CD1c-positive myeloid dendritic cell (primary cell): ENCODE measurements at regions not wholly inside any gene's neighbourhood (a gene's known extent, or its start where the extent isn't known, plus 50 kb on each side); places are given as distances from the start of the nearest gene placed in this dataset.

Source experiments
- DNase-seq: peaks from one replicate; pipeline ENCODE4 v3.0.0-alpha.2; 2016; ENCODE audit errors: extremely low spot score

DNA sequence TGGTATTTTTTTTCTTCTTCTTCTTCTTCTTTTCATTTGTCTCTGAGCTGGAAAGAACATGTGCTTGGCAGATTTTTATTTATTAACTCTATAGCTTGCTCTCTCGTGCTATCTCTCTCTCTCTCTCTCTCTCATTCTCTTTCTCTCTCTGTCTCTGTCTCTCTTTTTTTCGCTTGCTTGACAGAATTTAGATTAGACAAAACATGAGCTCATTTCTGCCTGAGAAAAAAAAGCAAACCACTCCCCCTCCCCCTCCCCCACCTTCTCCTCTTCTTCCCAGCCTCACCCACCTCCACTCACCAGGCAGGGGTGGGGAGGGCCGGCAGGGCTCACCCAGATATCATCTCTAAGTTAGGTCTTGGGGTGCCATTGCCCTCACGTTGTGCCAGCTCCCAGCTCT lies 81.5 kb downstream of the PJA1 start:
- DNase-seq, result no peak

DNA sequence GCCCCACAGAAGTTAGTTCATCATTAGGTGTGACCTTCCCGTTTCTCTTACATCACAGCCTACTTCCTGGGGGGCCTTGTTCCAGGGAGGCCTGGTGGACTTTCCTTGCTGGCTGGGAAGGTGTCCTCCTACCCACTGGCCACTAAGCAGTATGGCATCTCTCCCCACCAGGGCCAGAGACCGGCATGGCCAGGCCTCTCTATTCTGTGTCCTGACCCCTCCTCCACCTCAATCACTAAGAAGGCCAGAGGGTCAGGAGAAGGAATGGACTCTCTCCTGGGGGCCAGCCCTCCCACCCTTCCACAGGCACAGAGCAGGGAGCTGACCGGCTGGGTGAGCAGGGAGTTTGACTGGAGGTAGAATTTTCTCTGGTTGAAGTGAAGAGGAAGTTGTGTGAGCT lies 81.9 kb downstream of the PJA1 start:
- DNase-seq, result no peak

DNA sequence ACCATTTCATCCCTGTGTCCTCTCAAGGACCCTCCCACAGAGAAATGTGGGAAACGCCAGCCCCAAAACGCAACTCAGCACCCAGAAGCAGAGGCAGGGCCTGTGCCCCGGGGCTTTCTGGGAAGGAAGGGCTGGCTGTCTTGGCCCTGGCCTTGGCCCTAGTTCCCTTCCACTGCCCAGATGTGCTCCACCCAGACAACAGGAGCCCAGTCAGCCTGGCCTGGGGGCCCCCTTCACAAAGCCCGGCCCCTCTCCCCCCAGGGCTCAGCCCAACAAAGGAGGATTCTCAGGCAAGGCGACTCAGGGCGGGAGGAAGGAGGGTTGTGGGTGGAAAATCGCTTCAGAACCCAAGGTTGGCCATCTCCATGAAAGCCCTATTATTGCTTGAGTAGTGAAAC lies 82.5 kb downstream of the PJA1 start:
- DNase-seq, result no peak

DNA sequence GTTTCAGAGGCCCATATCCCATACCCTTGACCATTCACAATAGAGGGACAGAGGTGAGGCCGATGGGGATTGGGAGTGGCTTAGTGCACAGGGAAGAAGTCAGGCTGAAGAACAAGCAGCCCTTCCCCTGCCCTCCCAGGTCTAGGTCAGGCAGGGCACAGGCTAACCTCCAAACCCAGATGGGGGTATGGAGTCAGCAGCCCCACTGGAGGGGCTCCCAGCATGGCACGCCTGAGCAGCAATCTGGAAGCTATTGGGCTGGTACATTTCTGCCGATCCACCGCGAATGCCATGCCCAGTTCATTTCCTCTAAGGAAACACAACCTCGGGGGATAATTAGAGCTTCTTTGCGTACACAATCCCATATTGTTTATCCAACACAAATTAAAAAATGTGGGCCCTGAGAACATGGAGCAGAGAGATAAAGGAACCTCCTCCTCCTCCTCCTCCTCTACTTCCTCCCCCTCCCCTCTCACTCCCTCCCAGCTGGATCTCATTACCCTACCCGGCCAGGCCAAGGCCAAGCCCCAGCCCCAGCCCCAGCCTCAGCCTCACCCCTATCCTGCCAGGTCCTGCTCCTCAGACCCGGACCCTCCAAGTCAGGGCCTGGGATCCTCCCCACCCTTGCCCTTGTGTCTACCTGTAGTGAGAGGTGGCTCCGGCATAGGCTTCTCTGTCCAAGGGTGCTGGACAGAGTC lies 83.0 kb downstream of the PJA1 start:
- no peak for DNase-seq

DNA sequence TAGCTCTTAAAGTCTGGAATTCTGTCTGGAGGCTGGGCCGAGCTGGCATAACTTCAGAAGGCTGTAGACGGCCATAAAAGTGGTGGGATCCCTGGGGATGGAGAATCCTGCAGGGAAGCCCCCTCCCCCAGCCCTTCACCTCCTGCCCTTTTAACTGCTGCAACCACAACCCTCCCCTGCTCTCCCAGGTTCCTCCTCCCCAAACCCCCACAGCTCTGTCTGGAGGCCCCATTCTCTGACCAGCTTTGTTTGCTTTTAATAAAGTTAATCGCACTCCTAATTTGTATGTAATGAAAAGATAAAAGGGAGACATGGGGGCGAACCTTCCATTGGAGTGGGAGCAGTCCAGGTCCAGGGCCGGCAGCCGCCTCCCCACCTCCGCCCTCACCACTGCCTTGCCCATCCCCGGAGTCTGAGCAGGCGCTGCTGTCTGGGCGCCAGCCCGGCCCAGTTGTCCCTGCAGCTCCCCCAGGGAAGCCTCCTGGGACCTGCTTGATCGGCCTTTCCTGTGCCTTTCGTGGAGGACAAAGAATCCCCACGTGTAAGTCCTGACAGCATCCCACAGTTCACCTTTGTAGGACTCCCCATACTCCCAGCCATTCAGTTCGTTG lies 84.3 kb downstream of the PJA1 start:
- DNase-seq, result no peak

DNA sequence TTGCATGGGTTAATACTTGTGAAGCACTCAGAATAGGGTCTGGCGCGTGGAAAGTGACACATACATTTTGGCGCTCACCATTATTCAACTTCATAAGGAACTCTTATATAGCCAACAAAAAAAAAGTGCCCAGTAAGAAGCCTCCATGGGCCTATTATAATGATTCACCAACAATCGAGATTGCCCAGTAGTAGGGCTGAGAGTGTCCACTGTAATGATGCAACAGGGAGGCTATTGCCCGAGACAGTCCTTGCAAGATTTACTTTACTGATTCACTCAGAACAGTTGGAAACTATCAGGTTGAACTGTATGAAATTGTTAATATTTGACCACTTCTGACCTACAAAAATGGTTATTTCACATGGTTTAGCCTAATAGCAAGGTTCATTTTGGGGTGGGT lies 86.0 kb downstream of the PJA1 start:
- DNase-seq, result no peak

DNA sequence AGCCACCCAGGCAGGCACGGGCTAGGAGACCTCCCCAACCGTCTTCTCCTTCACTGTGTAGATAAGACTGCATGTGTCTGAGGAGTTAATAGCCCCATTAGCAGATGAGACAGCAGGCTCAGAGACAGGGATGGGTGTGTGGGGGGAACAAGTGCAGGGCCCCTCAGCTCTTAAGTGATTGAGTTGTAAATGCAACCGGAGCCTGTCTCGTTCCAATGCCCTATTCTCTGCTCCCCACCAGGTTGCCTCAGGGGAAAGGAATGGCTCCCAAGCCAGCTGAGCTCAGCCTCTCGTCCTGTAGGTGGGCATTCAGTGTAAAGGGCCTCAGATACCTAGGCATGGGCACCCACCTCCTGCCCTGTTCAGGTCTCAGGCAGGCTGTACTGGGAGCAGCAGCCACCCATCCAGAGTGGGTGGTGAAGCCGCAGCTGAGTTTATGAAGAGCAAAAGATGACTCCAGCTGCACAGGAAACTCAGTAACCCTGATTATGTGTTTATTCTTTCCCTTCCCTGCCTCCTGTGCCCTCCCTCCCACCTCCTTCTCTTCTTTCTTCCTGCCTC lies 87.3 kb downstream of the PJA1 start:
- no peak for DNase-seq

DNA sequence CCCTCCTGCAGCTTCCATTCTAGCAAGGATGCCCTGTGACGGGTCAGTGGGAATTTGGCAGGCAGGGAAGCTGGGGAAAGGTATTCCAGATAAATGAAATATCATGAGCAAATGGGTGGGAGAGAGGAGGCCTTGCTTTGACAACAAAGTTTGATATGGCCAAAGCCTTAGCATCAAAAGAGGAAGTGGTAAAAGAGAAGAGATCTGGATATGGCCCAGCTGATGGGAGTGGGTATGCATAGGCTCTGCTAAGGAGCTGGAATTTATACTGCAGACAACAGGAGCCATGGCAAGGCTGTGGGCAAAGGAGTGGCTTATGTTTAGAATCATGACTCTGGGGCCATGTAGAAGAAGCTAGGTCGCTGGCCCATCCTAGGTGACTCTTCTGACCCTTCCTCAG lies 89.2 kb downstream of the PJA1 start:
- no peak for DNase-seq

DNA sequence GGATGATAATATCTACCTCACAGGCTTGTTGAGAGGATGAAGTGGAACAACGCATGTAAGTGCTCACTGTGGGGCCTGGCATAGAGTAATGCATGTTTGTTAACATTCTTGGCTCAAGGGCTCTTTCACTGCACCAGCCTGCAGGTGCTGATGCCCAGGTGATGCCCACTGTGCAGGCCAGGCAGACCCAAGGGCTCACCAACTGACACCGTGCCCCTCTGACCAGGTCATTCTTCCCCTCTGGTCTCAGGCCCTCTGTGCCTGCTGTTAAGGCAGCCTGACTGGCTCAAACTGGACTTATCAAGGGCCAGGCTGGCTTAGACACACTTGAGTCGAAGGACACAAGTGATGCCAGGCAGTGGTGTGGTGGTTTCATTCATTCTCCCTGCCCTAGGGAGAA lies 90.5 kb downstream of the PJA1 start:
- no peak for DNase-seq

DNA sequence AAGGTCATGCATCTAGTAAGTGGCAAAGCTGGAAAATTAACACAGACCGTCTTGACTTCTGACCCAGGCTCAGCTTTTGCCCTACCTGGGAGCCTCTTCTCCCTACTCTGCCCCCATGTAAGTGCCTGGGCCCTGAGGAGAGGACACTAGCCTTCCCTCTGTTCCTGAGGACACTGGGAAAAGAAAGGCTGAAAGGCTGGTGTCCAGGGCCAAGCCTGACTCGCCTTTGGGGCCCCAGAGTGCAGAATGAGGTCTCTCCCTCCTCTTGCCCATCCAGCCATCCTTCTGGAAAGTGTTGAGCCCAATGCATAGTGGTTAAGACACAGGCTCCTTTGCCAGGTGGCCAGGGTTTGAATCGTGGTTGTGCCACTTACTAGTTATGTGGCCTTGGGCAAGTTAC lies 91.5 kb downstream of the PJA1 start:
- DNase-seq, result no peak

DNA sequence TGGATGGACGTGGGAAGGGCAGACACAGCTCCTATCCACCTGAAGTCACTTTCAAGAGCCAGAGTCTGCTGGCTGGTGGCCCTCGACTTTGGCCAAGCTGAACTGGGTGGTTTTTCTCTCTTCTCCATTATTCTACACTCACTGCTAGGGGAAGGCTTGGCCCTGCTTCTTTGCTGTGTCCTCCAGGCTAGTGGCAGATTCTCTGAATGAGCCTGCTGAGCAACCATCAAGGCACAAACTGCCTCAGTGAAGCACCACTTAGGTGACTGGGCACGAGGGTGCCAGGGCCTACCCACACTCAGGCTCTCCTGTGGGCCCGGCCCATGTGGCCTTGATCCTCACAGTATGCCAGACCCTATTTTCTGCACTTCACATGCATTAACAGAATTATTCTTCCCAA lies 92.0 kb downstream of the PJA1 start:
- no peak for DNase-seq

DNA sequence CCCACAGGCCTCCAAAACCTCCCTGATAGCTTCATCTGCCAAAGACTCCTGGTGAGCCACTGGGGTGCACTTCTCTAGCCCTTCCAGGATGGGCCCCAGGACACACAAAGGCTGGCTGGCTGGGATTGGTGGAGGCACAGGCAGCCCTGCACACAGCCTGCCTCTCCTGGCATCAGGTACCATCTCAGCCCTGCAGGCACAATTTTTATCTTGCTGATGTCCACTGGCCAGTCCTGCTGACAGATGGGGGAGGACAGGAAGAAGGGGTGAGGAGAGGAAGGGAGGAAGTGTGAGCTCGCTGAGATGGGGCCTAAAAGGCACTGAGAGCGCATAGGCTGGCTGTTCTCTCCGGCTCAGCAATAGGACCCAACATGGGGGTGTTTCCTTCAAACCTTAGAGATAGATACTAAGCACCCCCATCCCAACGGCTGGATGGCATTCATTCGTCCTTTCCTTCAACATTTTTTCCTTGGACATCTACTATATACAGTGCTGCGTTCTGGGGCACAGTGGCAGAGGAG lies 92.7 kb downstream of the PJA1 start:
- no peak for DNase-seq

DNA sequence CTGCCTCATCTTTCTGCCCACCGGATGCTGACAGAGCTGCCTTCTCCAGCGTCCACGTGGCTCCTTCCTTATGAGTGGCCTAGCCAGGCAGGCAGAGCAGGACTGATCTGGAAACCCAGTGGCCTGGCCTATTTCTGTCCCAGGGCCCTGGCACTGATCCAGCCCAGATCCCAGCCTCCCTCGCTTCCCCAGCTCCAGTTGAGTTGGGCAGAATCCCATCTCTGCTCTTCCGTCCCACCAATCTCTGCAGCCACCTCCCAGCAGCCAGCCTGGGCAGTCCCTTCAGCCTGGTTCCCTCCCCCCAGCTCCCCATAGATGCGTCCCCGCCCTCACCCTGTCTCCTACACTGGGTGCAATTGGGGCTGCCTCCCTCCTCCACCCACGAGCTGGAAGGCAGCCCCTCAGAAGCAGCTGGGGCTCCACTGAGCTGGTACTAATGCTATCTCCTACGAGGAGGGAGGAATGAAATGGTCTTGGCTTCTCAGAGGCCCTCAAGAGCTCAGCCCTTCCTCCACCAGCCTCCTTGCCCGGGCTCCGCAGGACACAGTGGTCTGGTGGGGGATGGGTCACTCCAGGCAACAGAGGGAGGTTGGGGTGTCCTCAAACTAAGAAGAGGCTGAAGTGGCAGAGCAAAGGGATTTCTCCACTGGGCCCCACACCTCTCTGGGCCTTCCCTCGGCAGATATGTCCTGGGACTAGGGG lies 94.2 kb downstream of the PJA1 start:
- no peak for DNase-seq

DNA sequence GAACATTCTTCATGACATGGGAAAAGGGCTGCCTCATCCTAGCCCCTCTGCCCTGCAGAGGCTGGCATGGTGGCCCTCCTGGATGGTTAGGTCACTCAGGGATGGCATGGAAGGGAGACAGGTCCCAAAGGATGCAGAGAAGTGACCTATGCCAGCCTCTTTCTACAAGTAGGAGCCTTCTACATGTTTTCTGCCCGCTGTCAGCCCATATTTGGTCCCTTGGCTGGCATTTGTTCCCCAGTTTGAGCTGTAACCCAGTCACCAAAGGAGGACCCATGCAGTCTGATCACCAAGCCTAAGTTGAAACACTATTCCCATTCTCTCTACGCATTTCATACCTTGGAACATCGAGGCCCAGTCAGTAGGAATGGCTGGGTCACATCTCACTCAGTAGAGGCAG lies 95.4 kb downstream of the PJA1 start:
- no peak for DNase-seq

DNA sequence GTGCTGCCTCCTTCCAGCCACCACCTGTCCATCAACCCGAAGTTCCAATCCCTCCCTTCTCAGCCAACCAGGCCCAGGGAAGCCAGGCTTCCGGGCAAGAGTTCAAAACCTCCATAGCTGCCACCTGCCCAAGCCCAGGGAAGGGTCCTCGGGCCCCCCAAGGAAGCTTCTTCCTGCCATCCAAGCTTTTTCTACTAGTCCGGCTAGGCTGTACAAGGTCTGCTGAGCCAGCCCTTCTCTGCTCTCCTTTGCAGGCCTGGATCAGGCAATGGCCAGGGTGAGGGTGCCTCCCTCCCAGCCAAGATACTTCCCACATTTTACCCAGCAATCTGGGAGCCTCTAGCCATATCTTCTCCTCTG lies 96.2 kb downstream of the PJA1 start:
- no peak for DNase-seq

DNA sequence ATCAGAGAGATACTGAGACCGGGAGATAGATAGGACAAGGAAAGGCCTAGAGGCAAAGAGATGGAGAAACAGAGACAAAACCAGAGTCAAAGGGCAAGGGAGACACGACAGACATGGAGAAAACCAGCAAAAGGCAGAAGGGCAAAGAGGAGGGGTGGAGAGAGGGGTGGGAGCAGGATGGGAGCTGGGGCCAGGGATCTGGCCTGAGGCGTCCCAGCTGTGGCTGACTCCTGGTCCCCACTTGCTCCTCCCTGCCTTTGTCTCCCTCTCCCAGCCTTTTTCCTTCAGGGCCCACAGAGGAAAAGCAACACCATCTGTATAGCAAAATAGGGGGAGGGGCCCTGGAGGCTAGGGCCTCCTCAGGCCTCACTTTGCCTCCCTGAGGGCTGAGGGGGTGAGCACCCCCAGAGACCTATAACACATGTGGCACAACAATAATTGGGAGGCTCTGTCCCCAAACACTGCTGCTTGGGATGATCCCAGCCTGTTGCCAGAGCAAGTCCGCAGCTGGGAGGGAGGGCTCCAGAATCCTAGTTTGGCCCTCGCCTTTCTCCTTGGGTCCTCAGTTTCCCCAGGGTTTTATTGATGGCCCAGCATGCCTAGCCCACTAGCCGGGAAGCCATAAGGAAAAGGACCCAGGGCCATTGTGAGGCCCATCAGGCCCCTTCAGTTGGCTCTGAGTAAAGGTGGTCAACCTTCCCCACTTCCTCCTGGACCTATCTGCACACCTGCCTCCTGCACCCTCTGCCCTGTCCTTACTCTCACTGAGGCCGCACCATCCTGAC lies 96.8 kb downstream of the PJA1 start:
- DNase-seq, result no peak

DNA sequence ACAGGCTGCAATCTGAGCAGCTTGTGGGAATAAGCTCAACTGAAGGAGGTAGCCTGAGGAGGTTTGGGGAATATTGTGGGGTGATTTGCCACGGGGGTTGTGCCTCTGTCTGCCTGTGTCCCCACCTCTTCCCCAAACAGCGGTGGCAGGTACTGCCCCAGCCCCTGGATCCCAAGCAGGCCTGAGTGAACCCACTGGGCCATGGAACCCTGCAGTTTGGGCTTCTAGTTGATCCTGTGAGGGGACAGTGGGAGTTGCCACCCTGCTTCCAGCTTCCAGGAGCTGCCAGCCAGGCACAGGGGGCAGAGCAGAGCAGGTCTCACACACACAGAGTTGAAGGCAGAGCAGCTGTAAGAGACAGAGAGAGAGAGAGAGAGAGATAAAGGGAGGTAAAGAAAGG lies 97.4 kb downstream of the PJA1 start:
- DNase-seq, result no peak

DNA sequence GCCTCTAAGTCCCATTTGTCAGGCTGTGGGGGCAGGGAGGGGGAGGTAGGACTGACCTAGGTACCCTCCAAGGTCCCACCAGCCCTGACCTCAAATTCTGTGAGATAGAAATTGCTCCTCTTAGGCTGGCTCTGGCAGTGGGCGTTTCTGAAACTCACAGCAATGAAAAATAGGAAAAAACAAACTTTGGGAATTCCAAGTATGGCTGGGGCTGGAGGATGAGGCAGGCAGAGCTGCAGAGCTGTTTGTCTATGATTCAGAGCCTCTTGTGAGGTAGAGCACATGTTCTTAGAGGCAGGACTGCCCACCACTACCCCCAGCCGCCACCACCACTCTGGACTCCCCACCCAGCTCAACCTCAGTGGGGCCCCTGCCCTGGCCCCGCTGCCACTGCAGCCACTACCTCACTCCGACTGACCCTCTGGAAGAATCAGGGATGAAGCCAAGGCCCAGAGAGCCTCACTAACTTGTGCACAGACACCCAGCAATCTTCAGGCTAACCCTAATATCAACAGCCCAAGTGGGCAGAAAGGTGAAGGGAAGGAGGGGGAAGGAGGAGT lies 98.2 kb downstream of the PJA1 start:
- DNase-seq, result no peak

DNA sequence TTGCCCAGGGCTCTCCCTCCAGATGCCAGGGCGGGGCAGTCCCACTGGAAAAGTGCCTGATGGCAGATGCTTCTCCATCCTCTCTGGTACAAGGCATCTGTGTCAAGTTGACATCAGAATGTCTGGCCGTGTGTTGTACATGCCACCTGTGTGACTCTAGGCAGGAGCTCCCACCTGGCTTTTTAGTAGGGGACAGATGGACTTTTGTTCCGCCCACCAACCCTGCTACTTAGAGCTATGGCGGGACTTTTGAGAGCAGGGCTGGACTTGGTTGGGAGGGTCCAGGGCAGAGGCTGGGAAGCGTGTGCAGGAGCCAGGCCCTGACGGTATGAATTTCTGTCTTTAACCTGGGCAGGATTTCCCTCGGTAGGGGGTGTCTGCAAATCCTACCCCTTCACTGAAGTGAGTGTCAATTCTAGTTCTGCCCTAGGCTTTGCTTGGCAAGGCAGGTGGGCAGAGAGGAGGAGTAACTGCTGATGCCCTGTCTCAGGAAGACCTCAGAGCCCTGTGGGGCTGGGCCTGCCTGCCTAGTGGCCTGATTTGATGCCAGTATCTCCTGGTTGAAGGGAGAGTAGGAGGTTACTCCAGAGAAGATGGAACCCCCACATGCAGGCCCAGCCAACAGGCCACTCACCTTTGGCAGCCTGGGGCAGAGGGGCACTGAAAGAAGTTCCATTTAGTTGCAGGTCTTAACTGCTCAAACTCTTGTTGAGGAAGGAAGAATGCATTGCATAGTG lies 99.1 kb downstream of the PJA1 start:
- DNase-seq, result no peak

DNA sequence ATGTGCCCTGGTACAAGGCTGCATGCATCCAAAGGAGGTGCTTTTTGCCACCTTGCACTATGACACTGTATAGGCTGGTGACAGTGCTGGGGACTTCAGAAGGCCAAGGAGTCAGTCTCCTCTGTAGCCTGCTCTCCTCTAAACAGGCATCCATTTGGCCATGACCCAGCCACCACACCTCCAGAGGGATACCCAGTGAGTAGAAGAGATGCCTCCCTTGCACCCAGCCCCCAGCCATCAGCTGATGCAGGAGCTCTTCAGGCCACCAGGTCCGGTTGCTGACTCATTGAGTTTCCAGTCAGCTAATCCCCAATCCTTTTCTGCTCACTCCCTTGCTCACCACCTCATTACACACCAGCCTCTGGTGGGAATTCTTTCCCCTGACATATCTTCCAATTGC lies 99.8 kb downstream of the PJA1 start:
- no peak for DNase-seq

DNA sequence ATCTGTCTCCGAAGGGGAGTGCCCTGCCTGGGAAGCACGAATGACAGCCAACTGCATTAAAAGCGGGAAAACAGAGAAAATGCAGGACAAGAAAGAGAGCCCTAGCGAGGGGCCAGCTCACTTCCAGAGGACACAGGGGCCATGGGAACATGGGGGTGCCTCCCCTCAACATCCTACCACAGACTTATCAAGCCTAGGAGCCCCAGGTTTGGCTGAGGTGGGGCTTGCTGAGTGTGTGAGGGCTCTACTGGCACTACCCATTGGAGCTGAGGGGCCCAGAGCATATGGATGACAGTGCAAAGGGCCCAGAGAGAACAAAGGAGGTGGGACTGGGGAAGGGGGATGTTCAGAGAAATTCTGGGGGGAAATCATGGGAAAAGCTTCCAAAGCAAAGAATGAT lies 101.8 kb downstream of the PJA1 start:
- no peak for DNase-seq
